ENCODE measurements at regions not wholly inside any gene's neighbourhood (a gene's known extent, or its start where the extent isn't known, plus 50 kb on each side); places are given as distances from the start of the nearest gene placed in this dataset.

DNA sequence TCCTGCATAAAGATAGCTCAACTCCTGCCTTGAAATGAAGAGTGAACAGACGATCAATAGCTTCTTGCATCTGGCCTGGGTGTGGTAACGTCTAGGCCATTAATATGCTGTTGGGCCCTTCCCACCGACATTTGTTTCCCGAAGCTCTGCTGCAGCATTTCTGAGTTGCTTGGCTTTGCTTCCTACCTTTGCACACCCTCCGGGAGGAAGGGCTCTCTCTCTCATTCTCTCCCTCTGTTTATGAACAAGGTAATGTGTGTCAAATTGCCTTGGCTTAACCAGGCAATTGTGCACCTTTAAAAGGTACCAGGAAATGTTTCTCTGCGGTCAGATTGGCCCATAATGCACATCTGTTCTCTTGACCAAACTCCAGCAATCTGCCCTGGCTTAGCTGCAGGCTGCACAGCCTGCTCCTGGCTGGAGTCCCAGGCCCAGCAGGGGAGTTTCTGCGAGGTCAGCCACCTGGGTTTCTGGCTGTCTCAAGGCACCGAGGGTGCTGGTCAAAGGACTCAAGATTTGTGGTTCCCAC lies 223.7 kb downstream of the SNX10 start:
- TF ChIP-seq, protein P1, sequence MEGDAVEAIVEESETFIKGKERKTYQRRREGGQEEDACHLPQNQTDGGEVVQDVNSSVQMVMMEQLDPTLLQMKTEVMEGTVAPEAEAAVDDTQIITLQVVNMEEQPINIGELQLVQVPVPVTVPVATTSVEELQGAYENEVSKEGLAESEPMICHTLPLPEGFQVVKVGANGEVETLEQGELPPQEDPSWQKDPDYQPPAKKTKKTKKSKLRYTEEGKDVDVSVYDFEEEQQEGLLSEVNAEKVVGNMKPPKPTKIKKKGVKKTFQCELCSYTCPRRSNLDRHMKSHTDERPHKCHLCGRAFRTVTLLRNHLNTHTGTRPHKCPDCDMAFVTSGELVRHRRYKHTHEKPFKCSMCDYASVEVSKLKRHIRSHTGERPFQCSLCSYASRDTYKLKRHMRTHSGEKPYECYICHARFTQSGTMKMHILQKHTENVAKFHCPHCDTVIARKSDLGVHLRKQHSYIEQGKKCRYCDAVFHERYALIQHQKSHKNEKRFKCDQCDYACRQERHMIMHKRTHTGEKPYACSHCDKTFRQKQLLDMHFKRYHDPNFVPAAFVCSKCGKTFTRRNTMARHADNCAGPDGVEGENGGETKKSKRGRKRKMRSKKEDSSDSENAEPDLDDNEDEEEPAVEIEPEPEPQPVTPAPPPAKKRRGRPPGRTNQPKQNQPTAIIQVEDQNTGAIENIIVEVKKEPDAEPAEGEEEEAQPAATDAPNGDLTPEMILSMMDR (IDR thresholded peaks at IDR 0.05; ENCODE audit: poor library complexity) = no peak
- no peak for TF ChIP-seq EZH2 (IDR thresholded peaks at IDR 0.05; ENCODE audit: borderline replicate concordance)
- no peak for TF ChIP-seq EZH2phosphoT487 (IDR thresholded peaks at IDR 0.05; ENCODE audit: low read depth, severe bottlenecking, unreplicated experiment)

Data from hepatocyte (in vitro differentiated cells).